IPS-NIHi7 (cell line): ENCODE measurements at regions not wholly inside any gene's neighbourhood (a gene's known extent, or its start where the extent isn't known, plus 50 kb on each side); places are given as distances from the start of the nearest gene placed in this dataset.
A peak's percentile ranks its signal among the peaks of the same experiment; 100 is the strongest.

Source experiments
- DNase-seq: peaks from one replicate; pipeline ENCODE4 v3.0.0; 2012; ENCODE audit warnings: mixed read lengths; ENCODE audit errors: extremely low spot score

GRCh38 chr1:80441664-80442063, 1359.1 kb upstream of the ADGRL2 start:
- peak; percentile 10 for DNase-seq

GRCh38 chr1:80436851-80437250, 1363.9 kb upstream of the ADGRL2 start:
- no peak for DNase-seq

- DNase-seq, result no peak
These were observed 1372.9 kb upstream of the ADGRL2 start for GRCh38 chr1:80427881-80428280.

GRCh38 chr1:80424249-80424648, 1376.5 kb upstream of the ADGRL2 start:
- DNase-seq, result no peak

- no peak for DNase-seq
These were observed 1382.6 kb upstream of the ADGRL2 start for GRCh38 chr1:80418134-80418533.

GRCh38 chr1:80417671-80418070, 1383.1 kb upstream of the ADGRL2 start:
- no peak for DNase-seq

GRCh38 chr1:80413969-80414368, 1386.8 kb upstream of the ADGRL2 start:
- DNase-seq, result no peak

GRCh38 chr1:80410233-80410632, 1390.5 kb upstream of the ADGRL2 start:
- no peak for DNase-seq

- DNase-seq, result no peak
These were observed 1397.0 kb upstream of the ADGRL4 start for GRCh38 chr1:80403471-80403893.

- DNase-seq, result no peak
These were observed 1396.1 kb upstream of the ADGRL4 start for GRCh38 chr1:80402625-80403024.

- no peak for DNase-seq
These were observed 1395.2 kb upstream of the ADGRL4 start for GRCh38 chr1:80401757-80402156.

- DNase-seq, result no peak
These were observed 1386.0 kb upstream of the ADGRL4 start for GRCh38 chr1:80392529-80392928.

- DNase-seq, result peak; percentile 16
These were observed 1379.1 kb upstream of the ADGRL4 start for GRCh38 chr1:80385650-80386049.

GRCh38 chr1:80384959-80385358, 1378.4 kb upstream of the ADGRL4 start:
- no peak for DNase-seq

- DNase-seq, result no peak
These were observed 1377.7 kb upstream of the ADGRL4 start for GRCh38 chr1:80384083-80384830.

GRCh38 chr1:80375662-80376061, 1369.1 kb upstream of the ADGRL4 start:
- no peak for DNase-seq

- DNase-seq, result no peak
These were observed 1368.6 kb upstream of the ADGRL4 start for GRCh38 chr1:80375109-80375508.

GRCh38 chr1:80369780-80370179, 1363.2 kb upstream of the ADGRL4 start:
- DNase-seq, result no peak

GRCh38 chr1:80367058-80367457, 1360.5 kb upstream of the ADGRL4 start:
- no peak for DNase-seq

GRCh38 chr1:80365359-80366021, 1359.0 kb upstream of the ADGRL4 start:
- no peak for DNase-seq

- no peak for DNase-seq
These were observed 1357.4 kb upstream of the ADGRL4 start for GRCh38 chr1:80363689-80364475.

- no peak for DNase-seq
These were observed 1353.1 kb upstream of the ADGRL4 start for GRCh38 chr1:80359666-80360065.

- peak; percentile 14 for DNase-seq
These were observed 1342.7 kb upstream of the ADGRL4 start for GRCh38 chr1:80349218-80349617.
